PC-3 (cell line): ENCODE measurements at regions not wholly inside any gene's neighbourhood (a gene's known extent, or its start where the extent isn't known, plus 50 kb on each side); places are given as distances from the start of the nearest gene placed in this dataset.

Source experiments
- ATAC-seq: fragments of 200-7000 bp; cut with Tn5 transposase; 2 replicates; pipeline ENCODE4 v1.9.1; 2020; ENCODE audit warnings: mild to moderate bottlenecking, moderate library complexity
- BruUV-seq: library from RNA; stranded (reverse); fragments of 400-500 nt; replicated peaks from 2 replicates; lab custom pipeline; 2021; lab: Mats Ljungman, UMichigan
- CTCF ChIA-PET: fragments of 300-600 bp; sonication (Branson Sonifier 250); formaldehyde crosslinking; loops from one replicate; lab custom pipeline; 2022; ENCODE audit warnings: antibody characterized with exemption; lab: Charles Lee
- POLR2A ChIA-PET: fragments of 300-600 bp; sonication (Branson Sonifier 250); formaldehyde crosslinking; loops from one replicate; lab custom pipeline; 2022; ENCODE audit warnings: antibody characterized with exemption; ENCODE audit not compliant: unreplicated experiment; lab: Charles Lee
- DNase-seq: peaks from one replicate; pipeline ENCODE4 v3.0.0-alpha.2; 2015
- H2AFZ ChIP-seq: fragments of 300-600 bp; sonication (generic); 2 replicates; pipeline ENCODE4 v1.6.0; 2016; ENCODE audit warnings: antibody characterized with exemption, low read length
- H3F3A ChIP-seq: fragments of 300-600 bp; sonication (generic); one replicate; pipeline ENCODE4 v1.6.0; 2017; ENCODE audit warnings: antibody characterized with exemption, low read length, control low read depth, mild to moderate bottlenecking; ENCODE audit not compliant: unreplicated experiment
- H3K27ac ChIP-seq: fragments of 300-600 bp; sonication (generic); 2 replicates; pipeline ENCODE4 v1.5.1; 2016; ENCODE audit warnings: mild to moderate bottlenecking, low read length
- H3K27me3 ChIP-seq: fragments of 300-600 bp; sonication (generic); 2 replicates; pipeline ENCODE4 v1.6.1; 2016; ENCODE audit warnings: low read length, mixed read lengths
- H3K36me3 ChIP-seq: fragments of 300-600 bp; sonication (generic); 2 replicates; pipeline ENCODE4 v1.6.1; 2016; ENCODE audit warnings: low read depth, mixed run types, low read length, mixed read lengths
- H3K4me1 ChIP-seq: fragments of 300-600 bp; sonication (generic); 2 replicates; pipeline ENCODE4 v1.5.1; 2016; ENCODE audit warnings: low read length; ENCODE audit not compliant: insufficient read depth
- H3K4me2 ChIP-seq: fragments of 300-600 bp; sonication (generic); 2 replicates; pipeline ENCODE4 v1.6.0; 2016; ENCODE audit warnings: low read length
- H3K4me3 ChIP-seq: fragments of 300-600 bp; sonication (generic); 2 replicates; pipeline ENCODE4 v1.5.1; 2016; ENCODE audit warnings: mild to moderate bottlenecking, low read length, mixed read lengths
- H3K79me2 ChIP-seq: fragments of 300-600 bp; sonication (generic); 2 replicates; pipeline ENCODE4 v1.6.1; 2017; ENCODE audit warnings: low read length, mixed read lengths
- H3K9ac ChIP-seq: fragments of 300-600 bp; sonication (generic); 2 replicates; pipeline ENCODE4 v1.6.0; 2016; ENCODE audit warnings: mild to moderate bottlenecking, low read length
- H3K9me2 ChIP-seq: fragments of 300-600 bp; sonication (generic); replicated peaks from 2 replicates; pipeline ENCODE4 v1.6.1; 2016; ENCODE audit warnings: mixed run types, low read length, mixed read lengths
- H3K9me3 ChIP-seq: fragments of 300-600 bp; sonication (generic); 2 replicates; pipeline ENCODE4 v1.6.1; 2016; ENCODE audit warnings: low read length, mixed read lengths
- H4K20me1 ChIP-seq: fragments of 300-600 bp; sonication (generic); 2 replicates; pipeline ENCODE4 v1.6.1; 2016; ENCODE audit warnings: low read length, mixed read lengths
- EZH2 ChIP-seq: fragments of 300-600 bp; sonication (generic); IDR thresholded peaks from one replicate; pipeline ENCODE4 v1.6.1; 2017; ENCODE audit warnings: antibody characterized with exemption, mild to moderate bottlenecking, low read length; ENCODE audit not compliant: unreplicated experiment
- EZH2phosphoT487 ChIP-seq: fragments of 300-600 bp; sonication (generic); IDR thresholded peaks from 2 replicates; pipeline ENCODE4 v1.6.1; 2018; ENCODE audit warnings: mild to moderate bottlenecking, antibody characterized with exemption, low read length, borderline replicate concordance
- intact Hi-C: fragments of 100-400 bp; cut with micrococcal nuclease; formaldehyde crosslinking; loops from 2 replicates; pipeline ENCODE4 v1.9.0; 2023
- TF ChIP-seq, protein P1 (sequence below): fragments of 300-600 bp; sonication (generic); conservative IDR thresholded peaks from 2 replicates; pipeline ENCODE4 v1.5.1; 2017; ENCODE audit warnings: antibody characterized with exemption, low read depth, mild to moderate bottlenecking, low read length

- no peaks in the 10 kb centered on the region for H4K20me1 ChIP-seq
- H3K9ac ChIP-seq: no peak overlapping the region
- no peaks in the 10 kb centered on the region for H3K79me2 ChIP-seq
- ChIA-PET POLR2A (no interaction called here), CTCF (no interaction called here)
- ATAC-seq (no peak), DNase-seq (no peak)
- TF ChIP-seq EZH2 (no peak), EZH2phosphoT487 (no peak)
- TF ChIP-seq, protein P1, sequence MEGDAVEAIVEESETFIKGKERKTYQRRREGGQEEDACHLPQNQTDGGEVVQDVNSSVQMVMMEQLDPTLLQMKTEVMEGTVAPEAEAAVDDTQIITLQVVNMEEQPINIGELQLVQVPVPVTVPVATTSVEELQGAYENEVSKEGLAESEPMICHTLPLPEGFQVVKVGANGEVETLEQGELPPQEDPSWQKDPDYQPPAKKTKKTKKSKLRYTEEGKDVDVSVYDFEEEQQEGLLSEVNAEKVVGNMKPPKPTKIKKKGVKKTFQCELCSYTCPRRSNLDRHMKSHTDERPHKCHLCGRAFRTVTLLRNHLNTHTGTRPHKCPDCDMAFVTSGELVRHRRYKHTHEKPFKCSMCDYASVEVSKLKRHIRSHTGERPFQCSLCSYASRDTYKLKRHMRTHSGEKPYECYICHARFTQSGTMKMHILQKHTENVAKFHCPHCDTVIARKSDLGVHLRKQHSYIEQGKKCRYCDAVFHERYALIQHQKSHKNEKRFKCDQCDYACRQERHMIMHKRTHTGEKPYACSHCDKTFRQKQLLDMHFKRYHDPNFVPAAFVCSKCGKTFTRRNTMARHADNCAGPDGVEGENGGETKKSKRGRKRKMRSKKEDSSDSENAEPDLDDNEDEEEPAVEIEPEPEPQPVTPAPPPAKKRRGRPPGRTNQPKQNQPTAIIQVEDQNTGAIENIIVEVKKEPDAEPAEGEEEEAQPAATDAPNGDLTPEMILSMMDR: no peak
- H3F3A ChIP-seq: no peaks in the 10 kb centered on the region
- no peaks in the 10 kb centered on the region for H3K9me2 ChIP-seq
- H3K27me3 ChIP-seq: no peaks in the 10 kb centered on the region
- BruUV-seq: no TSS peak
- no peaks in the 10 kb centered on the region for H3K9me3 ChIP-seq
- no peak overlapping the region for H2AFZ ChIP-seq
- H3K27ac ChIP-seq: no peak overlapping the region
- intact Hi-C loops: no loop called here
- H3K4me1 ChIP-seq: peaks cover 6% of the 10 kb centered on the region
- no peaks in the 10 kb centered on the region for H3K36me3 ChIP-seq
- H3K4me2 ChIP-seq: no peak overlapping the region
- no peak overlapping the region for H3K4me3 ChIP-seq
These were observed 213.4 kb upstream of the JADE1 start for GRCh38 chr4:128596115-128596514.

DNA sequence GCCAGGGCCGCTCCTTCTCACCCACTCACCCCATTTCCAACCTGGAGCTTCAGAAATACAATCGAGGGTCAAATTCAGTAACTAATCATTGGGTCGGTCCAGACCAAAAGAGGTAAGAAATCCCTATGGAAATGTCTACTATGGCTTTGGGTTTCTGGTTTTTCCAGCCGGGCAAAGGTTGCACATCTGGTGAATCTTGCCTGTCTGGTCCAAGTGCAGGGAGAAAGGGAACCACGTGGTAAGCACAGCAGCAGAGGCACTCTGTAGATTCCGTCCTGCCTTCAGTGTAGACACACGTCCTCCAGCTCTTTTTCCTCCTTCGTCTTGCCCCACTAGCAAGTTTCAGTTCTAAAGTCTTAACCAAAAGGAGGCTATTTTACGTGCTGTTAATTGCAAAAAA lies 218.0 kb upstream of the JADE1 start:
- no peaks in the 10 kb centered on the region for H3F3A ChIP-seq
- H4K20me1 ChIP-seq: no peaks in the 10 kb centered on the region
- H3K79me2 ChIP-seq: no peaks in the 10 kb centered on the region
- no peak overlapping the region for H2AFZ ChIP-seq
- POLR2A ChIA-PET: no interaction called here
- BruUV-seq: no TSS peak
- ATAC-seq: no peak
- H3K9me2 ChIP-seq: no peaks in the 10 kb centered on the region
- no peak overlapping the region for H3K9ac ChIP-seq
- CTCF ChIA-PET: no interaction called here
- intact Hi-C loops: no loop called here
- DNase-seq: no peak
- H3K4me2 ChIP-seq: no peak overlapping the region
- no peaks in the 10 kb centered on the region for H3K27me3 ChIP-seq
- no peak overlapping the region for H3K27ac ChIP-seq
- TF ChIP-seq, protein P1: no peak
- TF ChIP-seq EZH2phosphoT487: no peak
- TF ChIP-seq EZH2: no peak
- H3K36me3 ChIP-seq: no peaks in the 10 kb centered on the region
- no peak overlapping the region for H3K4me3 ChIP-seq
- H3K4me1 ChIP-seq: no peaks in the 10 kb centered on the region
- H3K9me3 ChIP-seq: no peaks in the 10 kb centered on the region

DNA sequence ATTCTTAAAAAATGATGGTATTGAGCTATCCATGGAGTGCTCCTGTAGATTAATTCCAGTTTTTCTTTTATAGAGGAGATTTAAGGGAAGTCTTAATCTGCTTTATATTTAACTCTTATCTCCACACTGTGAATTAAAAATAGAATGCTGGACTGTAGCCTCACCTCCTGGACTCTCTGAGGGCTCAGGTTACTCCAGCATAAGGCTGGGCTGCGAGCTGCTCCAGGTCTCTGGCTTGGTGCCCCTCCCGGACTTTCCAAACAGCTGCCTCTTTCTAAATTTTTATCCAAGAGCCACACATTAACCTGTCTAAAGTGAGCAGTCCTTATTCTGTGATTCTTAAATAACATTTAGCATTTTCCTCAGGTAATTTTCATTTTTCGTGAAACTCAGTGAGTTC lies 218.7 kb upstream of the JADE1 start:
- Histone ChIP-seq H3K9ac (no peak overlapping the region), H3K36me3 (no peaks in the 10 kb centered on the region), H3K4me2 (no peak overlapping the region), H3K27ac (no peak overlapping the region), H4K20me1 (no peaks in the 10 kb centered on the region), H3K79me2 (no peaks in the 10 kb centered on the region), H3K4me1 (no peaks in the 10 kb centered on the region), H3K9me3 (no peaks in the 10 kb centered on the region), H3K27me3 (no peaks in the 10 kb centered on the region), H3K4me3 (no peak overlapping the region), H2AFZ (no peak overlapping the region), H3K9me2 (no peaks in the 10 kb centered on the region), H3F3A (no peaks in the 10 kb centered on the region)
- intact Hi-C loops: no loop called here
- CTCF ChIA-PET: no interaction called here
- no peak for TF ChIP-seq EZH2
- TF ChIP-seq, protein P1: no peak
- no peak for TF ChIP-seq EZH2phosphoT487
- DNase-seq (no peak), ATAC-seq (no peak)
- no TSS peak for BruUV-seq
- POLR2A ChIA-PET: no interaction called here
